Kidney (tissue), 13 donors: ENCODE measurements at regions not wholly inside any gene's neighbourhood (a gene's known extent, or its start where the extent isn't known, plus 50 kb on each side); places are given as distances from the start of the nearest gene placed in this dataset.

Experiments
- DNase-seq, 5 donors: peaks; one replicate each; pipeline ENCODE4 v3.0.0-alpha.2; 2013 to 2020
- FAIRE-seq: peaks from 2 replicates; lab custom pipeline; 2012; peaks lifted over from hg19 to GRCh38; lab: Jason Lieb, UNC
- H3K27ac ChIP-seq, 2 donors: one replicate each; pipeline ENCODE4 v1.7.0; 2013; ENCODE audit warnings: low read depth in 2 of 2, low read length in 2 of 2, inconsistent platforms in 1 of 2
- H3K27me3 ChIP-seq: one replicate; pipeline ENCODE4 v1.7.1; 2013; ENCODE audit warnings: low read length, inconsistent platforms; ENCODE audit not compliant: control insufficient read depth, insufficient read depth
- H3K36me3 ChIP-seq, 3 donors: one replicate each; pipeline versions ENCODE4 v1.7.0 to v1.7.1; 2013; ENCODE audit warnings: low read length in 3 of 3, control low read depth in 1 of 3, inconsistent platforms in 1 of 3; ENCODE audit not compliant: insufficient read depth in 3 of 3, control insufficient read depth in 2 of 3
- H3K4me1 ChIP-seq, 3 donors: one replicate each; pipeline versions ENCODE4 v1.7.0 to v1.7.1; 2013; ENCODE audit warnings: low read length in 3 of 3, inconsistent platforms in 1 of 3, low read depth in 1 of 3; ENCODE audit not compliant: control insufficient read depth in 2 of 3, insufficient read depth in 2 of 3
- H3K4me3 ChIP-seq, 3 donors: one replicate each; pipeline versions ENCODE4 v1.7.0 to v1.8.1; 2013; ENCODE audit warnings: low read length in 3 of 3, control low read depth in 1 of 3, inconsistent platforms in 1 of 3
- H3K9ac ChIP-seq, 3 donors: one replicate each; pipeline versions ENCODE4 v1.7.0 to v1.7.1; 2013; ENCODE audit warnings: low read length in 3 of 3, control low read depth in 1 of 3, inconsistent platforms in 1 of 3
- H3K9me3 ChIP-seq, 3 donors: one replicate each; pipeline versions ENCODE4 v1.7.0 to v1.7.1; 2013; ENCODE audit warnings: low read length in 3 of 3, control low read depth in 1 of 3, inconsistent platforms in 1 of 3; ENCODE audit not compliant: control insufficient read depth in 2 of 3, insufficient read depth in 1 of 3
- intact Hi-C: fragments of 100-400 bp; cut with DNase I; formaldehyde crosslinking; loops from one replicate; pipeline ENCODE4 v1.11.1; 2022
- TF ChIP-seq, protein P1 (sequence below): IDR thresholded peaks from 3 replicates; pipeline ENCODE4 v1.5.1; 2012; ENCODE audit warnings: mild to moderate bottlenecking, moderate library complexity, borderline replicate concordance; ENCODE audit not compliant: insufficient read depth; ENCODE audit errors: extremely low read depth
- donor health status: control.
- donor health status: control.
- donor health status: control.
- donor health status: control.
- donor health status: control.
- donor health status: DM: yes; HTN: yes; CAD: no.
- donor health status: Normal renal cell carcinoma (clear cell type).

- FAIRE-seq (no peak), DNase-seq (peak in 1 of 5 donors; percentile 14)
- intact Hi-C loops: no loop called here
These were observed 90.8 kb upstream of the AFDN start for GRCh38 chr6:167735951-167736288.

DNA sequence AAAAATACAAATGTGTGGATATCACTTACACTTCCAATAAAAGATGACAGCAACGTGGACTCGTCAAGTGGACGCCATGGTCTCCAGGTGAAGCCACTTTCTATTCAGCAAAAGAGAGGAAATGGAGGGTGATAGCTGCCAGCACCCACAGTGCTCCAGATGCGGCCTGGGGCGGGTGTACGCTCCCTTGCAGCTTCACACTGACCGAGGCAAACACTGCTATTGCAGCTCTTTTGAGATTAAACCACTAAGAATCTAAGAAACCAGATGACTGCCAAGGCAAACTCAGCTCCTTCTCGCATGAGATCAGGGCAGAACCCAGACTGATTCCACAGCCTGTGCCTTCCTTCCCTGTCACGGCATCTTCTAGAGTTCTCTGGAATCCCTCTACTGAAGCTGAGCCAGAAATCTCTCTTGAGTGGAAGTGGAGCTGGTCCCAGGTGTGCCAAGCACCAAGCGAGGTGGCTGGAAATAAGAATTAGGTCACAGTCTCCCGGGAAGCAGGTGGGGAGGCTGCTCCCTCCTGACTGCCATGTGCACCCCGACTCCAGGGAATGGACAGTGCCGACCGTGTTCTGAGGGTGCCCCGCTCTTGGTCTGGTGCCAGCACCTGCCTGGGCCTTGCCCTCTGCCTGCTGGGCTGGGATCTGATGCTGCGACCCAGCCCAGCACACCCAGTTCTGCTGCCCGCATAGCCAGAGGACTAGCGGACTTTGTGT lies 90.1 kb upstream of the AFDN start:
- peaks cover 0 to 10% (median 4%) of the 10 kb centered on the region in 3 donors for H3K4me1 ChIP-seq
- DNase-seq (peak in 1 of 5 donors; percentile 25), FAIRE-seq (no peak)
- no peaks in the 10 kb centered on the region for H3K36me3 ChIP-seq
- TF ChIP-seq, protein P1, sequence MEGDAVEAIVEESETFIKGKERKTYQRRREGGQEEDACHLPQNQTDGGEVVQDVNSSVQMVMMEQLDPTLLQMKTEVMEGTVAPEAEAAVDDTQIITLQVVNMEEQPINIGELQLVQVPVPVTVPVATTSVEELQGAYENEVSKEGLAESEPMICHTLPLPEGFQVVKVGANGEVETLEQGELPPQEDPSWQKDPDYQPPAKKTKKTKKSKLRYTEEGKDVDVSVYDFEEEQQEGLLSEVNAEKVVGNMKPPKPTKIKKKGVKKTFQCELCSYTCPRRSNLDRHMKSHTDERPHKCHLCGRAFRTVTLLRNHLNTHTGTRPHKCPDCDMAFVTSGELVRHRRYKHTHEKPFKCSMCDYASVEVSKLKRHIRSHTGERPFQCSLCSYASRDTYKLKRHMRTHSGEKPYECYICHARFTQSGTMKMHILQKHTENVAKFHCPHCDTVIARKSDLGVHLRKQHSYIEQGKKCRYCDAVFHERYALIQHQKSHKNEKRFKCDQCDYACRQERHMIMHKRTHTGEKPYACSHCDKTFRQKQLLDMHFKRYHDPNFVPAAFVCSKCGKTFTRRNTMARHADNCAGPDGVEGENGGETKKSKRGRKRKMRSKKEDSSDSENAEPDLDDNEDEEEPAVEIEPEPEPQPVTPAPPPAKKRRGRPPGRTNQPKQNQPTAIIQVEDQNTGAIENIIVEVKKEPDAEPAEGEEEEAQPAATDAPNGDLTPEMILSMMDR: no peak
- H3K27ac ChIP-seq: no peak overlapping the region
- H3K4me3 ChIP-seq: no peak overlapping the region
- H3K27me3 ChIP-seq: no peaks in the 10 kb centered on the region
- no peaks in the 10 kb centered on the region for H3K9me3 ChIP-seq
- intact Hi-C loops: no loop called here
- H3K9ac ChIP-seq: no peak overlapping the region

More at GRCh38 chr6:167735951-167736288, 90.8 kb upstream of the AFDN start:
- Histone ChIP-seq H3K9me3 (no peaks in the 10 kb centered on the region), H3K36me3 (no peaks in the 10 kb centered on the region), H3K27ac (no peak overlapping the region), H3K27me3 (no peaks in the 10 kb centered on the region), H3K4me3 (no peak overlapping the region), H3K9ac (no peak overlapping the region), H3K4me1 (peaks cover 0 to 10% (median 4%) of the 10 kb centered on the region in 3 donors)
- TF ChIP-seq, protein P1: no peak

DNA sequence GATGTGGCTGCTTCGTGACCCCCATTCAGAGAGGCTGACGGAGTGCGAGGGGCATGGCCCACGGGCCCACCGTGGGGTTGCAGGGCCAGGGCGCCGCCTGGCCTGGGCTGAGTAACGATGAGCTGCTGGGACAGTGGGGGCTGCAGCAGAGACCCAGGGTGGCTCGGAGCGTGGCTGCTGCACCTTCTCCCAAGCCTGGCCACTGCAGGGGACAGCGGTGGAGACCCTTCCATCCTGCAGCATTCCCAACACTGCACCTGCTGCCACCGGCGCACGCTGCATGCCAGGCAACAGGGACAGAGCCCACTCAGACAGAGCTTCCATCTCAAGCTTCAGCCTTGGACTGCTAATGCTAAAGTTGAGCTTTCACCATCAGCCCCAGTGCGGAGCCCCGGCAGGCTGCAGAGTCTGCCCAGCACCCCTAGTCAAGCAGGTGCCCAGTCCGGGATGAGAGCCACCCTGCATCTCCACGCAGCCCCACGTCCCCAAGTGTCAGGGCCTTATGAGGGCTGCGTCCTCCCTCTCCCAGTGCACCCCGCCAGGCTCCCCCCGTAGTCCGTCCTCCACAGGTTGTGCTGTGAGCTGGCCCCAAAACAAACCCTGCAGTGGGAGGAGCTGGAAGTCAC lies 89.4 kb upstream of the AFDN start:
- Histone ChIP-seq H3K27ac (no peak overlapping the region), H3K27me3 (no peaks in the 10 kb centered on the region), H3K4me1 (peaks cover 0 to 10% (median 4%) of the 10 kb centered on the region in 3 donors), H3K4me3 (no peak overlapping the region), H3K36me3 (no peaks in the 10 kb centered on the region), H3K9me3 (no peaks in the 10 kb centered on the region), H3K9ac (no peak overlapping the region)
- FAIRE-seq: no peak
- DNase-seq: peak in 1 of 5 donors; percentile 8
- TF ChIP-seq, protein P1: no peak
- intact Hi-C loops: no loop called here
